ENCODE measurements at regions not wholly inside any gene's neighbourhood (a gene's known extent, or its start where the extent isn't known, plus 50 kb on each side); places are given as distances from the start of the nearest gene placed in this dataset.
"Not testable (repeated sequence)": the region's sequence is repeated elsewhere in the genome, so short reads cannot be mapped to it uniquely, and the experiment has no call there.

DNA sequence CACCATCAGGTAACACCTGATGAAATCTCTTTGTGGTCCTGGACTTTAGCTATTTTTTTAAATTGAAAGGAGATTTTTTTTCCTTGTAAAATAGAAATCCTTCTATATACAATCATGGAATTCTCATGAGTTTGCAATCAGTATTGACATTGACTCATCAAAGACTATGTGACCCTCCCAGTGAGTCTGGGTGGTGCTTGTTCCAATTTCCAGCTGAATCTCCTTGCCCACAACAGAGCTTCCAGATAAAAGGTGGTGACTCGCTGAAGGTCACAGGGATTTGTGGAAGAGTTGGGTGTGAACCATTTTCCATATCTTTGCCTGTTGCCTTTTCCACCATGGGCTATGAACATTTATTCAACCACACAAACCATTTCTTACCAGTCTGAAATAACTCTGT is 486.6 kb downstream of the AJAP1 start:
- ChIA-PET CTCF (no interaction called here), POLR2A (no interaction called here)

DNA sequence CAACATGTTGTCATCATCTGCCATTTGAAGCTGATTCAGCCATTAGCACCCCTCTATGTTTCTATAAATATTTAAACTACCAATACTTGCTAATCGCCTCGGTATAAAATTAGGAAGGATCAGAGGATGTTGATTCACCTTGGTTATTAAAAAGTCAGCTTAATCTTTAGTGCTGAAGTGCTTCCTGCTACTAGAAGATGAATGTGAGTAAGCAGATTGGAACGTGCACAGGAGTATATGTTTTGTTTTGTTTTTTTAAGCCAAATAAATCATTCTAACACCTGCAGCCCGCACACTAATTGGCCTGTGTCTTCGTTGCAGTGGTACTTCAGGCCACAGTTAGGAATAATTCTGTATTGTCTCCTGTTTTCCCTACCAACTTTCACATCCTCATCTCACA is 485.7 kb downstream of the AJAP1 start:
- TF ChIP-seq FOXA1 (IDR thresholded peaks at IDR 0.05), result no peak
- TF ChIP-seq CTBP1 (IDR thresholded peaks at IDR 0.05; ENCODE audit: borderline replicate concordance), result no peak
- no peak for TF ChIP-seq FOXM1 (IDR thresholded peaks at IDR 0.05; ENCODE audit: borderline replicate concordance)
- no peak for TF ChIP-seq ELF4 (IDR thresholded peaks at IDR 0.05)
- TF ChIP-seq ARNT (IDR thresholded peaks at IDR 0.05), result no peak
- TF ChIP-seq FOXK2 (IDR thresholded peaks at IDR 0.05), result no peak
- TF ChIP-seq HDGF (IDR thresholded peaks at IDR 0.05; ENCODE audit: borderline replicate concordance), result no peak
- TF ChIP-seq SP1 (IDR thresholded peaks at IDR 0.05), result no peak
- ChIA-PET CTCF (no interaction called here), POLR2A (no interaction called here)
- DNase-seq (ENCODE audit: extremely low spot score), result no peak

More for the DNA sequence above, 486.6 kb downstream of the AJAP1 start:
- DNase-seq (ENCODE audit: extremely low spot score), result no peak
- TF ChIP-seq NFRKB (IDR thresholded peaks at IDR 0.05) (no peak), SP1 (IDR thresholded peaks at IDR 0.05) (no peak), FOXK2 (IDR thresholded peaks at IDR 0.05) (no peak), LEF1 (IDR thresholded peaks at IDR 0.05; ENCODE audit: borderline replicate concordance) (no peak), L3MBTL2 (conservative IDR thresholded peaks at IDR 0.05) (no peak), ARNT (IDR thresholded peaks at IDR 0.05) (no peak), FOXA1 (IDR thresholded peaks at IDR 0.05) (no peak)

DNA sequence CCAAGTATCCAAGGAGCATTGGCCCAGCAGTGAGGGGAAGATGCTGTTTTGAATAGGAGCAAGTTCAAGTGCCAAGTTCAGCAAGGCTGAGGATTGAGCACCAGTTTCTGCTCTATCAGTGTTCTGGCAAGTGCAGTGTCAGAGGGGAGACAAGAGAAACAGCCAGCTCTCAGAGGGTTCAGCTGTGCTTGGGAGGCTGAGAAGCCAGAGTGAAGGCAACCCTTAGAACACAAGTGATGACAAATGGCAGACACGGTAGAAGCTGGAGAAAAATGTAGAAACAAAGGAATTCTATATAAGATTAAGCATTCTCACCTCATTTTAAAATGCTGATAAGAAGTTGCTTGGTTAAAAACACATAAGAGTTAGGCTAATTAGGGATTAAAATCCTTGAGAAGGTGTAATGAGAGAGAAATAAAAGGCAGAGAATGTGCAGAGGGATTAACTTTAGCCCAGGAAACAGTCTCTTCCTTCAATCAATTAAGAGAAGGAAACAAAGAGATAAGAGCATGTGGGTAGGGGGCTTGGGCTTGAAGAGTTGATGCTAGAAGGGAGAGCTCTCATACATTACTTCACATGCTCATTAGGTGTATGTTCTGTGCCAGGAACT is 475.4 kb downstream of the AJAP1 start:
- DNase-seq (ENCODE audit: extremely low spot score), result no peak
- TF ChIP-seq FOXA1 (IDR thresholded peaks at IDR 0.05), result no peak
- no peak for TF ChIP-seq TARDBP (IDR thresholded peaks at IDR 0.05)
- no peak for TF ChIP-seq FOXM1 (IDR thresholded peaks at IDR 0.05; ENCODE audit: borderline replicate concordance)
- TF ChIP-seq ARNT (IDR thresholded peaks at IDR 0.05), result no peak
- no peak for TF ChIP-seq ELF4 (IDR thresholded peaks at IDR 0.05)
- no peak for TF ChIP-seq L3MBTL2 (conservative IDR thresholded peaks at IDR 0.05)
- TF ChIP-seq SP1 (IDR thresholded peaks at IDR 0.05), result no peak
- TF ChIP-seq CTBP1 (IDR thresholded peaks at IDR 0.05; ENCODE audit: borderline replicate concordance), result no peak
- TF ChIP-seq, protein P1, sequence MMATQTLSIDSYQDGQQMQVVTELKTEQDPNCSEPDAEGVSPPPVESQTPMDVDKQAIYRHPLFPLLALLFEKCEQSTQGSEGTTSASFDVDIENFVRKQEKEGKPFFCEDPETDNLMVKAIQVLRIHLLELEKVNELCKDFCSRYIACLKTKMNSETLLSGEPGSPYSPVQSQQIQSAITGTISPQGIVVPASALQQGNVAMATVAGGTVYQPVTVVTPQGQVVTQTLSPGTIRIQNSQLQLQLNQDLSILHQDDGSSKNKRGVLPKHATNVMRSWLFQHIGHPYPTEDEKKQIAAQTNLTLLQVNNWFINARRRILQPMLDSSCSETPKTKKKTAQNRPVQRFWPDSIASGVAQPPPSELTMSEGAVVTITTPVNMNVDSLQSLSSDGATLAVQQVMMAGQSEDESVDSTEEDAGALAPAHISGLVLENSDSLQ (IDR thresholded peaks at IDR 0.05), result no peak
- TF ChIP-seq SUZ12 (IDR thresholded peaks at IDR 0.05), result no peak
- no peak for TF ChIP-seq FOXK2 (IDR thresholded peaks at IDR 0.05)
- no peak for TF ChIP-seq NFRKB (IDR thresholded peaks at IDR 0.05)
- TF ChIP-seq BHLHE40 (IDR thresholded peaks at IDR 0.05; ENCODE audit: borderline replicate concordance), result no peak
- ChIA-PET POLR2A (no interaction called here), CTCF (no interaction called here)

DNA sequence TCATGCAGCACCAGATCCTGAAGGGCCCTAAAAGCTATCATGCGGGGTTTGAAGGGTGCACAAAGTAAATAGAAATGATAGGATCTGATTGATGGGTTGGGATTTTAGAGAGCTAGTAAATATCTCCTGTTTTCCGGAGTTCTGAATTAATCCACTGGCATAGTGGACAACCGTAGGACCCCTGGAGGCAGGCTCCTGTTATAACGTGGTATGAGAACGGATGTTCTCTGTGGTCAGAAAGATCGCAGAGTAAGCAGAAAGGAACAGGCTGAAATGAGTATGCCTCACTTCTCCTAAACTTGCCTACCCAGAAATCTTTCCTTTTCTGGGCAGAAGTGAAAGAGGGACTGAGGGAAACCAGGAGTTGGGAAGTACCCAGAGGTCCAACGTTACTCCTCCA is 470.8 kb downstream of the AJAP1 start:
- POLR2A ChIA-PET, result no interaction called here
- CTCF ChIA-PET, result no interaction called here
- no peak for TF ChIP-seq ARNT (IDR thresholded peaks at IDR 0.05)
- TF ChIP-seq LEF1 (IDR thresholded peaks at IDR 0.05; ENCODE audit: borderline replicate concordance), result no peak
- TF ChIP-seq CTBP1 (IDR thresholded peaks at IDR 0.05; ENCODE audit: borderline replicate concordance), result no peak
- no peak for TF ChIP-seq BHLHE40 (IDR thresholded peaks at IDR 0.05; ENCODE audit: borderline replicate concordance)
- TF ChIP-seq HDGF (IDR thresholded peaks at IDR 0.05; ENCODE audit: borderline replicate concordance), result no peak
- no peak for TF ChIP-seq L3MBTL2 (conservative IDR thresholded peaks at IDR 0.05)
- no peak for TF ChIP-seq NFRKB (IDR thresholded peaks at IDR 0.05)
- TF ChIP-seq FOXK2 (IDR thresholded peaks at IDR 0.05), result no peak
- no peak for TF ChIP-seq ZNF384 (IDR thresholded peaks at IDR 0.05)
- no peak for TF ChIP-seq FOXA1 (IDR thresholded peaks at IDR 0.05)
- no peak for TF ChIP-seq ELF4 (IDR thresholded peaks at IDR 0.05)
- no peak for TF ChIP-seq SP1 (IDR thresholded peaks at IDR 0.05)
- no peak for TF ChIP-seq TARDBP (IDR thresholded peaks at IDR 0.05)
- DNase-seq (ENCODE audit: extremely low spot score), result no peak

DNA sequence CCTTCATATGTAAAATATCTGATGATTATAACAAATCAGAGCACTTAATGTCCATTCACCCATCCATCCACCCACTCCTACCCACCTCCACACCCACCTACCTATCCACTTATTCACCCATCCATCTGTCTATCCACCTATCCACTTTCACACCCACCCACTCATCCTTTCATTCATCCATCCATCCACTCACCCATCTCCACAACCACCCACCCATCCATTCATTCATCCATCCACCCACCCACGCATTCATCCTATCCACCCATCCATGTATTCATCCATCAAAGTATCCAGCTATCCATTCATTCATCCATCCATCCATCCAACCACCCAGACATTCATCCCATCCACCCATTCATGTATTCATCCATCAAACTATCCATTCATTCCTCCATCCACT is 466.1 kb downstream of the AJAP1 start:
- no peak for DNase-seq (ENCODE audit: extremely low spot score)
- CTCF ChIA-PET, result no interaction called here
- POLR2A ChIA-PET, result no interaction called here
- no peak for TF ChIP-seq SUZ12 (IDR thresholded peaks at IDR 0.05)
- TF ChIP-seq ZNF384 (IDR thresholded peaks at IDR 0.05), result no peak
- no peak for TF ChIP-seq L3MBTL2 (conservative IDR thresholded peaks at IDR 0.05)
- no peak for TF ChIP-seq CTBP1 (IDR thresholded peaks at IDR 0.05; ENCODE audit: borderline replicate concordance)
- TF ChIP-seq ARNT (IDR thresholded peaks at IDR 0.05), result no peak
- TF ChIP-seq SP1 (IDR thresholded peaks at IDR 0.05), result no peak
- TF ChIP-seq, protein P1 (IDR thresholded peaks at IDR 0.05), result no peak
- TF ChIP-seq ELF4 (IDR thresholded peaks at IDR 0.05), result no peak
- no peak for TF ChIP-seq TARDBP (IDR thresholded peaks at IDR 0.05)
- TF ChIP-seq LEF1 (IDR thresholded peaks at IDR 0.05; ENCODE audit: borderline replicate concordance), result no peak
- TF ChIP-seq FOXA1 (IDR thresholded peaks at IDR 0.05), result no peak
- TF ChIP-seq FOXM1 (IDR thresholded peaks at IDR 0.05; ENCODE audit: borderline replicate concordance), result no peak
- no peak for TF ChIP-seq HDGF (IDR thresholded peaks at IDR 0.05; ENCODE audit: borderline replicate concordance)
- no peak for TF ChIP-seq NFRKB (IDR thresholded peaks at IDR 0.05)
- no peak for TF ChIP-seq FOXK2 (IDR thresholded peaks at IDR 0.05)
- no peak for TF ChIP-seq BHLHE40 (IDR thresholded peaks at IDR 0.05; ENCODE audit: borderline replicate concordance)

DNA sequence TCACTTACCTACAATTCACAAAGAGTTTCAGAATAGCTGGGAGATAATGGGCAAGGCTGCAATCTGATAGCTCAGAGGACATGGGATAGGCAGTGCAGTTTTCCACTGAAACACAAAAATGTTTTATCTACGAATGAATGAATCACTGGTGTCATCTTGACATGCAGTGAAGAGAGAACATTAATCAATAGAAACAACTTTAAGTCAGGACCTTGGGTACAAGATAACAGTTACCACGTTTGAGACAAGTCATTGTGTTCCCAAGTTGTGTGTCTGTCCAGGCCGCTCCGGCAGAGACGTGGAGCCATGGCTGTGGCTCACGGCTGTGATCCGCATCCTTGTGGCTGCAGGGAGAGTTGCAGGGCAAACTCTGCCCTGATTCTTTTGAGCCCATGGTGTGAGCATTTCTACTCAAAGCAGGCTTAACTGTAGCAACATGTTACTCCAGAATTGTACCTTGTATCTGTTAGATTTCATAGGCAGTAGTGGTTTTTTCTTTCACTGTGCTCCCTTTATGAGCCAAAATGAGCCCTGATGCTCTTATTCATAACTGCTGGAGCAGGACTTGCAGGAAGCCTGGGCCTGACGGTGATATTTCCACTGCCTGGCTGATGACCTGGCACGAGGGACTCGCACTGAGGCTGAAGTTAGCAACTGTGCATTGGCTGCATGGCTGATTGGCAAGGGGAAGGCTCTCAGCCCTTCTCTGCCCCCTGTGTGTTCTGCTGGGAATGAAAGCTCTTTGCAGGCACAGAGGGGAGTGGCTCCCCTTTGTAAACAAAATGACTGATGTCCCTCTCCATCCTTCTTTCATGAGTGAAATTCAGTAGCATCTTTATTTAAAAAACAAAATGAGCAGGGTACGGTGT is 465.2 kb downstream of the AJAP1 start:
- ChIA-PET CTCF (no interaction called here), POLR2A (no interaction called here)
- TF ChIP-seq FOXA1 (IDR thresholded peaks at IDR 0.05) (no peak), NFRKB (IDR thresholded peaks at IDR 0.05) (no peak), BHLHE40 (IDR thresholded peaks at IDR 0.05; ENCODE audit: borderline replicate concordance) (no peak), ARNT (IDR thresholded peaks at IDR 0.05) (no peak), LEF1 (IDR thresholded peaks at IDR 0.05; ENCODE audit: borderline replicate concordance) (no peak), L3MBTL2 (conservative IDR thresholded peaks at IDR 0.05) (no peak), ZNF384 (IDR thresholded peaks at IDR 0.05) (no peak), SUZ12 (IDR thresholded peaks at IDR 0.05) (no peak), TARDBP (IDR thresholded peaks at IDR 0.05) (no peak)
- TF ChIP-seq, protein P1 (IDR thresholded peaks at IDR 0.05), result no peak
- DNase-seq (ENCODE audit: extremely low spot score), result peak; percentile 21

DNA sequence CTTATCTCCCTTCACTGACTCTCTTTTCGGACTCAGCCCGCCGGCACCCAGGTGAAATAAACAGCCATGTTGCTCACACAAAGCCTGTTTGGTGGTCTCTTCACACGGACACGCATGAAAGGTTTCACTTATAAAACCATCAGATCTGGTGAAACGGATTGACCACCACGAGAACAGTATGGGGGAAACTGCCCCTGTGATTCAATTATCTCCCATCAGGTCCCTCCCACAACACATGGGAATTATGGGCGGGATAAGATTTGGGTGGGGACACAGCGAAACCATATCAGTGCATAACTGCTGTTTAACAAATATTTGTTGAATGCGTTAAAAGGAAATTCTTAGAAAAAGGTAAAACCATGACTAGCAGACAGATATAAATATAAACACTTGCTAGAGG is 464.4 kb downstream of the AJAP1 start:
- DNase-seq (ENCODE audit: extremely low spot score); CTCF ChIA-PET; POLR2A ChIA-PET: not testable (repeated sequence)

DNA sequence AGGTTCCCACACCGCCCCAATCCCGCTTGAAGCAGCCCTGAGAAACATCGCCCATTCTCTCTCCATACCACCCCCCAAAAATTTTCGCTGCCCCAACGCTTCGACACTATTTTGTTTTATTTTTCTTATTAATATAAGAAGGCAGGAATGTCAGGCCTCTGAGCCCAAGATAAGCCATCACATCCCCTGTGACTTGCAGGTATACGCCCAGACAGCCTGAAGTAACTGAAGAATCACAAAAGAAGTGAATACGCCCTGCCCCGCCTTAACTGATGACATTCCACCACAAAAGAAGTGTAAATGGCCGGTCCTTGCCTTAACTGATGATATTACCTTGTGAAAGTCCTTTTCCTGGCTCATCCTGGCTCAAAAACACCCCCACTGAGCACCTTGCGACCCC is 463.9 kb downstream of the AJAP1 start:
- DNase-seq (ENCODE audit: extremely low spot score); POLR2A ChIA-PET; CTCF ChIA-PET: not testable (repeated sequence)

All from HEK293T (cell line).